ENCODE measurements at regions not wholly inside any gene's neighbourhood (a gene's known extent, or its start where the extent isn't known, plus 50 kb on each side); places are given as distances from the start of the nearest gene placed in this dataset.

GRCh38 chr1:217021956-217022355, 298.7 kb upstream of the ESRRG start:
- TF ChIP-seq TAF1 (IDR thresholded peaks at IDR 0.05; ENCODE audit: borderline replicate concordance, insufficient read depth, low read length), result no peak
- no peak for TF ChIP-seq POLR2AphosphoS5 (IDR thresholded peaks at IDR 0.05; ENCODE audit: low read depth, low read length)
- TF ChIP-seq, protein P1, sequence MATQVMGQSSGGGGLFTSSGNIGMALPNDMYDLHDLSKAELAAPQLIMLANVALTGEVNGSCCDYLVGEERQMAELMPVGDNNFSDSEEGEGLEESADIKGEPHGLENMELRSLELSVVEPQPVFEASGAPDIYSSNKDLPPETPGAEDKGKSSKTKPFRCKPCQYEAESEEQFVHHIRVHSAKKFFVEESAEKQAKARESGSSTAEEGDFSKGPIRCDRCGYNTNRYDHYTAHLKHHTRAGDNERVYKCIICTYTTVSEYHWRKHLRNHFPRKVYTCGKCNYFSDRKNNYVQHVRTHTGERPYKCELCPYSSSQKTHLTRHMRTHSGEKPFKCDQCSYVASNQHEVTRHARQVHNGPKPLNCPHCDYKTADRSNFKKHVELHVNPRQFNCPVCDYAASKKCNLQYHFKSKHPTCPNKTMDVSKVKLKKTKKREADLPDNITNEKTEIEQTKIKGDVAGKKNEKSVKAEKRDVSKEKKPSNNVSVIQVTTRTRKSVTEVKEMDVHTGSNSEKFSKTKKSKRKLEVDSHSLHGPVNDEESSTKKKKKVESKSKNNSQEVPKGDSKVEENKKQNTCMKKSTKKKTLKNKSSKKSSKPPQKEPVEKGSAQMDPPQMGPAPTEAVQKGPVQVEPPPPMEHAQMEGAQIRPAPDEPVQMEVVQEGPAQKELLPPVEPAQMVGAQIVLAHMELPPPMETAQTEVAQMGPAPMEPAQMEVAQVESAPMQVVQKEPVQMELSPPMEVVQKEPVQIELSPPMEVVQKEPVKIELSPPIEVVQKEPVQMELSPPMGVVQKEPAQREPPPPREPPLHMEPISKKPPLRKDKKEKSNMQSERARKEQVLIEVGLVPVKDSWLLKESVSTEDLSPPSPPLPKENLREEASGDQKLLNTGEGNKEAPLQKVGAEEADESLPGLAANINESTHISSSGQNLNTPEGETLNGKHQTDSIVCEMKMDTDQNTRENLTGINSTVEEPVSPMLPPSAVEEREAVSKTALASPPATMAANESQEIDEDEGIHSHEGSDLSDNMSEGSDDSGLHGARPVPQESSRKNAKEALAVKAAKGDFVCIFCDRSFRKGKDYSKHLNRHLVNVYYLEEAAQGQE (IDR thresholded peaks at IDR 0.05; ENCODE audit: insufficient read depth in 1 of 2, low read depth in 2 of 2, low read length in 2 of 2), result no peak

Measured in PFSK-1 (cell line).